NCI-H146 treated with DMSO at 0.1 percent for 48 hours (cell line): ENCODE measurements at regions not wholly inside any gene's neighbourhood (a gene's known extent, or its start where the extent isn't known, plus 50 kb on each side); places are given as distances from the start of the nearest gene placed in this dataset.

Experiments used
- DNase-seq: peaks from one replicate; lab custom pipeline; 2025; ENCODE audit not compliant: unreplicated experiment; lab: John Stamatoyannopoulos, UW

GRCh38 chr10:128280271-128280670, 154.0 kb upstream of the MKI67 start:
- DNase-seq, result no peak

GRCh38 chr10:128281343-128281742, 155.1 kb upstream of the MKI67 start:
- no peak for DNase-seq

GRCh38 chr10:128281861-128282260, 155.6 kb upstream of the MKI67 start:
- no peak for DNase-seq

GRCh38 chr10:128286141-128286761, 160.0 kb upstream of the MKI67 start:
- no peak for DNase-seq

GRCh38 chr10:128286762-128287500, 160.7 kb upstream of the MKI67 start:
- DNase-seq, result no peak

- no peak for DNase-seq
Observed at GRCh38 chr10:128287921-128288320, 161.7 kb upstream of the MKI67 start.

GRCh38 chr10:128289621-128290020, 163.4 kb upstream of the MKI67 start:
- no peak for DNase-seq

- no peak for DNase-seq
Observed at GRCh38 chr10:128295003-128295402, 168.8 kb upstream of the MKI67 start.

- no peak for DNase-seq
Observed at GRCh38 chr10:128296253-128297007, 170.2 kb upstream of the MKI67 start.

- no peak for DNase-seq
Observed at GRCh38 chr10:128297709-128298378, 171.6 kb upstream of the MKI67 start.

- DNase-seq, result no peak
Observed at GRCh38 chr10:128298587-128298986, 172.4 kb upstream of the MKI67 start.

- DNase-seq, result no peak
Observed at GRCh38 chr10:128300290-128300824, 174.1 kb upstream of the MKI67 start.

GRCh38 chr10:128301051-128301450, 174.8 kb upstream of the MKI67 start:
- no peak for DNase-seq

GRCh38 chr10:128302808-128303207, 176.6 kb upstream of the MKI67 start:
- no peak for DNase-seq

GRCh38 chr10:128304271-128304670, 178.0 kb upstream of the MKI67 start:
- DNase-seq, result no peak

GRCh38 chr10:128305601-128306345, 179.6 kb upstream of the MKI67 start:
- no peak for DNase-seq

- DNase-seq, result no peak
Observed at GRCh38 chr10:128306535-128306934, 180.3 kb upstream of the MKI67 start.

GRCh38 chr10:128306966-128307365, 180.7 kb upstream of the MKI67 start:
- no peak for DNase-seq

- no peak for DNase-seq
Observed at GRCh38 chr10:128307820-128308219, 181.6 kb upstream of the MKI67 start.

GRCh38 chr10:128310971-128311658, 184.9 kb upstream of the MKI67 start:
- DNase-seq, result no peak
